GM19240 (cell line): ENCODE measurements at regions not wholly inside any gene's neighbourhood (a gene's known extent, or its start where the extent isn't known, plus 50 kb on each side); places are given as distances from the start of the nearest gene placed in this dataset.
"Not testable (repeated sequence)": the region's sequence is repeated elsewhere in the genome, so short reads cannot be mapped to it uniquely, and the experiment has no call there.

ENCODE experiments used
- DNase-seq: peaks from one replicate; pipeline ENCODE4 v3.0.0; 2011; ENCODE audit warnings: low spot score; ENCODE audit not compliant: insufficient read length

- DNase-seq: no peak
These were observed 803.1 kb upstream of the PCDH10 start for GRCh38 chr4:132346016-132346415.

- not testable (repeated sequence) for DNase-seq
These were observed 797.5 kb upstream of the PCDH10 start for GRCh38 chr4:132351606-132352005.

- no peak for DNase-seq
These were observed 766.9 kb upstream of the PCDH10 start for GRCh38 chr4:132382243-132382642.

GRCh38 chr4:132383571-132384199 lies 765.4 kb upstream of the PCDH10 start:
- DNase-seq: no peak

GRCh38 chr4:132384709-132385108 lies 764.4 kb upstream of the PCDH10 start:
- DNase-seq: no peak

GRCh38 chr4:132386130-132386529 lies 763.0 kb upstream of the PCDH10 start:
- no peak for DNase-seq

GRCh38 chr4:132387060-132387459 lies 762.0 kb upstream of the PCDH10 start:
- no peak for DNase-seq

GRCh38 chr4:132395561-132395960 lies 753.5 kb upstream of the PCDH10 start:
- DNase-seq: no peak

- DNase-seq: no peak
These were observed 752.5 kb upstream of the PCDH10 start for GRCh38 chr4:132396636-132397035.

- DNase-seq: no peak
These were observed 731.9 kb upstream of the PCDH10 start for GRCh38 chr4:132417220-132417619.

- DNase-seq: no peak
These were observed 722.0 kb upstream of the PCDH10 start for GRCh38 chr4:132427125-132427524.

- no peak for DNase-seq
These were observed 712.0 kb upstream of the PCDH10 start for GRCh38 chr4:132437117-132437516.

GRCh38 chr4:132445386-132445785 lies 703.7 kb upstream of the PCDH10 start:
- DNase-seq: no peak

- DNase-seq: not testable (repeated sequence)
These were observed 691.1 kb upstream of the PCDH10 start for GRCh38 chr4:132457987-132458386.

- no peak for DNase-seq
These were observed 669.6 kb upstream of the PCDH10 start for GRCh38 chr4:132479543-132479942.

- DNase-seq: no peak
These were observed 660.5 kb upstream of the PCDH10 start for GRCh38 chr4:132488555-132488954.

GRCh38 chr4:132493476-132493875 lies 655.6 kb upstream of the PCDH10 start:
- no peak for DNase-seq

- not testable (repeated sequence) for DNase-seq
These were observed 653.8 kb upstream of the PCDH10 start for GRCh38 chr4:132495267-132495812.

- no peak for DNase-seq
These were observed 650.9 kb upstream of the PCDH10 start for GRCh38 chr4:132498215-132498614.

- DNase-seq: no peak
These were observed 647.0 kb upstream of the PCDH10 start for GRCh38 chr4:132502096-132502552.

- DNase-seq: no peak
These were observed 644.7 kb upstream of the PCDH10 start for GRCh38 chr4:132504438-132504837.

GRCh38 chr4:132506568-132506967 lies 642.5 kb upstream of the PCDH10 start:
- no peak for DNase-seq

- no peak for DNase-seq
These were observed 635.6 kb upstream of the PCDH10 start for GRCh38 chr4:132513491-132513890.
